COLO829 (cell line): ENCODE measurements at regions not wholly inside any gene's neighbourhood (a gene's known extent, or its start where the extent isn't known, plus 50 kb on each side); places are given as distances from the start of the nearest gene placed in this dataset.

Experiments used
- DNase-seq: peaks from one replicate; pipeline ENCODE4 v3.0.0; 2012; ENCODE audit warnings: low spot score

GRCh38 chr9:87120610-87121009 is 173.3 kb upstream of the GAS1 start:
- DNase-seq = no peak

- peak; percentile 58 for DNase-seq
Measured at GRCh38 chr9:87122947-87123685, 175.8 kb upstream of the GAS1 start.

- DNase-seq = no peak
Measured at GRCh38 chr9:87123830-87124229, 176.5 kb upstream of the GAS1 start.

- DNase-seq = no peak
Measured at GRCh38 chr9:87125819-87126218, 178.5 kb upstream of the GAS1 start.

- peak; percentile 84 for DNase-seq
Measured at GRCh38 chr9:87127543-87127942, 180.2 kb upstream of the GAS1 start.

GRCh38 chr9:87127978-87128614 is 180.8 kb upstream of the GAS1 start:
- no peak for DNase-seq

- no peak for DNase-seq
Measured at GRCh38 chr9:87128844-87129493, 181.7 kb upstream of the GAS1 start.

GRCh38 chr9:87135074-87135473 is 187.8 kb upstream of the GAS1 start:
- no peak for DNase-seq

- DNase-seq = no peak
Measured at GRCh38 chr9:87137718-87138117, 190.4 kb upstream of the GAS1 start.

- DNase-seq = no peak
Measured at GRCh38 chr9:87138128-87139040, 191.1 kb upstream of the GAS1 start.

- DNase-seq = no peak
Measured at GRCh38 chr9:87139099-87139730, 191.9 kb upstream of the GAS1 start.

- DNase-seq = no peak
Measured at GRCh38 chr9:87140142-87140541, 192.8 kb upstream of the GAS1 start.

- DNase-seq = no peak
Measured at GRCh38 chr9:87140605-87141109, 193.4 kb upstream of the GAS1 start.

GRCh38 chr9:87141124-87141523 is 193.8 kb upstream of the GAS1 start:
- DNase-seq = no peak

- no peak for DNase-seq
Measured at GRCh38 chr9:87146933-87147332, 199.6 kb upstream of the GAS1 start.

- DNase-seq = no peak
Measured at GRCh38 chr9:87147839-87148238, 200.5 kb upstream of the GAS1 start.

GRCh38 chr9:87148331-87149104 is 201.2 kb upstream of the GAS1 start:
- DNase-seq = peak; percentile 69

GRCh38 chr9:87149799-87150198 is 202.5 kb upstream of the GAS1 start:
- no peak for DNase-seq

- no peak for DNase-seq
Measured at GRCh38 chr9:87152256-87152655, 204.9 kb upstream of the GAS1 start.

- no peak for DNase-seq
Measured at GRCh38 chr9:87156247-87156646, 208.9 kb upstream of the GAS1 start.
